DOHH2 (cell line): ENCODE measurements at regions not wholly inside any gene's neighbourhood (a gene's known extent, or its start where the extent isn't known, plus 50 kb on each side); places are given as distances from the start of the nearest gene placed in this dataset.

Experiments
- EZH2phosphoT487 ChIP-seq: fragments of 200-600 bp; sonication (generic); IDR thresholded peaks from 2 replicates; pipeline ENCODE4 v1.6.1; 2017; ENCODE audit warnings: borderline replicate concordance, mild to moderate bottlenecking, antibody characterized with exemption, low read length, moderate library complexity, mixed read lengths
- TF ChIP-seq, protein P1 (sequence below): fragments of 200-600 bp; sonication (generic); IDR thresholded peaks from one replicate; pipeline ENCODE4 v1.5.1; 2014; ENCODE audit warnings: antibody characterized with exemption, mild to moderate bottlenecking, low read depth, low read length; ENCODE audit not compliant: poor library complexity, severe bottlenecking

DNA sequence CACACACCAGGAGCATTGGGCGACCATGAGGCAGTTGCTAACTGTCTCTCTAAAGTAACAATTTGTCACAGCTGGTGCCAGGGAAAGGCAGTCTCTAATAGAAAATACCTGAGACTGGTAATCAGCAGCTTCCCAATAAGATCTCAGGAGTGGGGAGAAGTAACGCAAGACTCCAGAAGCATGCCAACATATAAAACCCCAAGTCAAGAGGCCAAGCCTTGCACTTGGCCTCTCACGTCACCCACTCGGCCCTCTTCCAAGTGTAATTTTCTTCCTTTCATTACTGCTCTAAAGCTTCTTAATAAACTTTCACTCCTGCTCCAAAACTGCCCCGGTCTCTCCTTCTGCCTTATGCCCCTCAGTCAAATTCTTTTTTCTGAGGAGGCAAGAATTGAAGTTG is 455.6 kb upstream of the ACVR2A start:
- TF ChIP-seq, protein P1, sequence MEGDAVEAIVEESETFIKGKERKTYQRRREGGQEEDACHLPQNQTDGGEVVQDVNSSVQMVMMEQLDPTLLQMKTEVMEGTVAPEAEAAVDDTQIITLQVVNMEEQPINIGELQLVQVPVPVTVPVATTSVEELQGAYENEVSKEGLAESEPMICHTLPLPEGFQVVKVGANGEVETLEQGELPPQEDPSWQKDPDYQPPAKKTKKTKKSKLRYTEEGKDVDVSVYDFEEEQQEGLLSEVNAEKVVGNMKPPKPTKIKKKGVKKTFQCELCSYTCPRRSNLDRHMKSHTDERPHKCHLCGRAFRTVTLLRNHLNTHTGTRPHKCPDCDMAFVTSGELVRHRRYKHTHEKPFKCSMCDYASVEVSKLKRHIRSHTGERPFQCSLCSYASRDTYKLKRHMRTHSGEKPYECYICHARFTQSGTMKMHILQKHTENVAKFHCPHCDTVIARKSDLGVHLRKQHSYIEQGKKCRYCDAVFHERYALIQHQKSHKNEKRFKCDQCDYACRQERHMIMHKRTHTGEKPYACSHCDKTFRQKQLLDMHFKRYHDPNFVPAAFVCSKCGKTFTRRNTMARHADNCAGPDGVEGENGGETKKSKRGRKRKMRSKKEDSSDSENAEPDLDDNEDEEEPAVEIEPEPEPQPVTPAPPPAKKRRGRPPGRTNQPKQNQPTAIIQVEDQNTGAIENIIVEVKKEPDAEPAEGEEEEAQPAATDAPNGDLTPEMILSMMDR = no peak
- no peak for TF ChIP-seq EZH2phosphoT487
